Bronchial epithelial cell (primary cell): ENCODE measurements at regions not wholly inside any gene's neighbourhood (a gene's known extent, or its start where the extent isn't known, plus 50 kb on each side); places are given as distances from the start of the nearest gene placed in this dataset.
"Not testable (repeated sequence)": the region's sequence is repeated elsewhere in the genome, so short reads cannot be mapped to it uniquely, and the experiment has no call there.

Experiments
- DNase-seq: peaks from one replicate; pipeline ENCODE4 v3.0.0-alpha.2; 2010; ENCODE audit warnings: low read depth
- FAIRE-seq: peaks from 2 replicates; lab custom pipeline; 2011; peaks lifted over from hg19 to GRCh38; lab: Jason Lieb, UNC
- H3K27me3 ChIP-seq: 2 replicates; pipeline ENCODE4 v1.5.1; 2011; ENCODE audit warnings: low read length; ENCODE audit not compliant: control insufficient read depth, insufficient read depth
- H3K36me3 ChIP-seq: 2 replicates; pipeline ENCODE4 v1.5.1; 2011; ENCODE audit warnings: low read length; ENCODE audit not compliant: control insufficient read depth, insufficient read depth
- H3K4me3 ChIP-seq: 2 replicates; pipeline ENCODE4 v1.5.1; 2011; ENCODE audit warnings: mild to moderate bottlenecking, low read depth, low read length, control low read depth
- CTCF ChIP-seq: IDR thresholded peaks from 2 replicates; pipeline ENCODE4 v1.5.1; 2011; ENCODE audit warnings: mild to moderate bottlenecking, moderate library complexity, low read length, control low read depth, inconsistent platforms; ENCODE audit not compliant: insufficient read depth, severe bottlenecking

GRCh38 chr2:242004223-242004901 is 134.8 kb downstream of the RTP5 start:
- DNase-seq: no peak
- no peak for FAIRE-seq
- Histone ChIP-seq H3K36me3 (no peaks in the 10 kb centered on the region), H3K27me3 (no peaks in the 10 kb centered on the region), H3K4me3 (no peak overlapping the region)
- no peak for TF ChIP-seq CTCF

GRCh38 chr2:242004902-242005230 is 135.3 kb downstream of the RTP5 start:
- no peak for TF ChIP-seq CTCF
- DNase-seq (no peak), FAIRE-seq (no peak)
- Histone ChIP-seq H3K36me3 (no peaks in the 10 kb centered on the region), H3K27me3 (no peaks in the 10 kb centered on the region), H3K4me3 (no peak overlapping the region)

DNA sequence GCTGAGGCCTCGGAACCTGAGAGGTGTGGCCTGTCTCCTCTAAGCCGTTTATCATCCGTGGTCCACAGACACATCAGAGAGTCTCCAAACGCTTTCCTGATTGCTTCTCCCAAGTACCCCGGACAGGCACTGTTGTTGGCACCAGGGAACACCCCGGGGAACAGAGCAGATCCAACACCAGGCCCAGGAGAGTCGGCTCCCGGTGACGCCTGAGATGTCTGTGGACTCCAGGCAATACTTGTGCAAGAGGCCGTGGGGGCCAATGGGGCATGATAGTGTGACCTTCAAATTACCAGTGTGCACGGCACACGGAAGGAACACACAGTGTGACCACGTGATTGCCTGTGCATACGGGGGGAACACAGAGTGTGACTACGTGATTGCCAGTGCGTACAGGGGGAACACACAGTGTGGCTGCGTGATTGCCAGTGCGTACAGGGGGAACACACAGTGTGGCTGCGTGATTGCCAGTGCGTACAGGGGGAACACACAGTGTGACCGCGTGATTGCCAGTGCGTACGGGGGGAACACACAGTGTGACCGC is 136.6 kb downstream of the RTP5 start:
- FAIRE-seq, DNase-seq, H3K4me3 ChIP-seq, H3K36me3 ChIP-seq, H3K27me3 ChIP-seq: not testable (repeated sequence)

DNA sequence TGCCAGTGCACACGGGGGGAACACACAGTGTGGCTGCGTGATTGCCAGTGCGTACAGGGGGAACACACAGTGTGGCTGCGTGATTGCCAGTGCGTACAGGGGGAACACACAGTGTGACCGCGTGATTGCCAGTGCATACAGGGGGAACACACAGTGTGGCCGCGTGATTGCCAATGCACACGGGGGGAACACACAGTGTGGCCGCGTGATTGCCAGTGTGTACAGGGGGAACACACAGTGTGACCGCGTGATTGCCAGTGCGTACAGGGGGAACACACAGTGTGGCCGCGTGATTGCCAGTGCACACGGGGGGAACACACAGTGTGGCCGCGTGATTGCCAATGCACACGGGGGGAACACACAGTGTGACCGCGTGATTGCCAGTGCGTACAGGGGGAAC is 139.4 kb downstream of the RTP5 start:
- not testable (repeated sequence) for FAIRE-seq, DNase-seq, H3K36me3 ChIP-seq, H3K27me3 ChIP-seq, H3K4me3 ChIP-seq

- not testable (repeated sequence) for H3K36me3 ChIP-seq, FAIRE-seq, H3K27me3 ChIP-seq, DNase-seq, H3K4me3 ChIP-seq
Observed at GRCh38 chr2:242009846-242010245, 140.3 kb downstream of the RTP5 start.

DNA sequence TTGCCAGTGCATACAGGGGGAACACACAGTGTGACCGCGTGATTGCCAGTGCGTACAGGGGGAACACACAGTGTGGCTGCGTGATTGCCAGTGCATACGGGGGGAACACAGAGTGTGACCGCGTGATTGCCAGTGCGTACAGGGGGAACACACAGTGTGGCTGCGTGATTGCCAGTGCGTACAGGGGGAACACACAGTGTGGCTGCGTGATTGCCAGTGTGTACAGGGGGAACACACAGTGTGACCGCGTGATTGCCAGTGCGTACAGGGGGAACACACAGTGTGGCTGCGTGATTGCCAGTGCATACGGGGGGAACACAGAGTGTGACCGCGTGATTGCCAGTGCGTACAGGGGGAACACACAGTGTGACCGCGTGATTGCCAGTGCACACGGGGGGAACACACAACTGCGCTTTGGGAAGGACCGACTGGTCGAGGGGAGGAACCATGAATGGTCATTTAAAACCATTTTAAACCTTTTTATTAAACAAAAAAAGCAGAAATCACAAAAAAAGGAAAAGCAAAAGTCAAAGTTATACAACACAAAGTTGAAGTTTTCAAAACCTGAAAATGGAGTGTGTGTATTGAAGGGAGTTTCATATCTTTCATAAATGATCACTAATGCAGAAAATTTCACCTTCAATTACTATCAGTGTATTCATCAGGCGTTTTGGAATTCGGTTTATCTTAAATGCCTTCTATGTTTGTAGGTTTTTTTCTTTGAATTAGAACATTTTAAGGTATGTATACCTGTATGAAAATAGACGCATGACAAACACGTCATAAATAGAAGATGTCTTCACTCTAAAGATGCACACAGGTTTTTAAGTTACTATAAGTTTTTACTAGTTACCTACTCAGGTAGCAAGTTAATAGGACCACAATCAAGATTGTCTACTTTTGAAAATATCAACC is 141.0 kb downstream of the RTP5 start:
- DNase-seq, H3K4me3 ChIP-seq, H3K36me3 ChIP-seq, FAIRE-seq, H3K27me3 ChIP-seq: not testable (repeated sequence)

GRCh38 chr2:242011167-242011513 is 141.6 kb downstream of the RTP5 start:
- no peaks in the 10 kb centered on the region for H3K36me3 ChIP-seq
- TF ChIP-seq CTCF: no peak
- H3K4me3 ChIP-seq: no peak overlapping the region
- DNase-seq: no peak
- H3K27me3 ChIP-seq: no peaks in the 10 kb centered on the region
- no peak for FAIRE-seq
